GM12878 (cell line): ENCODE measurements at regions not wholly inside any gene's neighbourhood (a gene's known extent, or its start where the extent isn't known, plus 50 kb on each side); places are given as distances from the start of the nearest gene placed in this dataset.

ENCODE experiments used
- ATAC-seq: fragments of 200-7000 bp; cut with Tn5 transposase; 3 replicates; pipeline ENCODE4 v1.9.1; 2020; ENCODE audit warnings: mild to moderate bottlenecking, moderate library complexity
- BruUV-seq: library from RNA; stranded (reverse); fragments of 400-500 nt; replicated peaks from 2 replicates; lab custom pipeline; 2021; lab: Mats Ljungman, UMichigan
- CTCF ChIA-PET: fragments of 300-600 bp; sonication (Branson Sonifier 250); formaldehyde crosslinking; extraction: SDS; loops from one replicate; lab custom pipeline; 2021; ENCODE audit warnings: inconsistent platforms; lab: Yijun Ruan, JAX
- POLR2A ChIA-PET: fragments of 350-600 bp; formaldehyde crosslinking; extraction: SDS; loops from one replicate; lab custom pipeline; 2021; ENCODE audit warnings: inconsistent platforms; lab: Charles Lee
- RAD21 ChIA-PET: fragments of 300-600 bp; sonication (Branson Sonifier 250); formaldehyde crosslinking; loops from one replicate; lab custom pipeline; 2023; ENCODE audit warnings: antibody characterized with exemption; ENCODE audit not compliant: unreplicated experiment; lab: Charles Lee
- SMC1A ChIA-PET: fragments of 300-600 bp; sonication (Branson Sonifier 250); formaldehyde crosslinking; loops from one replicate; lab custom pipeline; 2023; ENCODE audit not compliant: unreplicated experiment, uncharacterized antibody; lab: Charles Lee
- DNase-seq: peaks from one replicate; pipeline ENCODE4 v3.0.0-alpha.2; 2011; ENCODE audit warnings: low read depth, low spot score
- FAIRE-seq: peaks from 3 replicates; lab custom pipeline; 2011; peaks lifted over from hg19 to GRCh38; lab: Jason Lieb, UNC
- H2AFZ ChIP-seq: 2 replicates; pipeline ENCODE4 v1.6.0; 2011; ENCODE audit warnings: low read depth, low read length, control low read depth; ENCODE audit not compliant: control insufficient read depth
- H3K27ac ChIP-seq: 2 replicates; pipeline ENCODE4 v1.5.1; 2011; ENCODE audit warnings: control low read depth; ENCODE audit not compliant: control insufficient read depth, insufficient read depth
- H3K27me3 ChIP-seq, 2 experiments: replicated peaks in 1 of 2; 2 replicates each; pipeline versions ENCODE4 v1.6.0 to v1.6.1; 2011; ENCODE audit warnings: low read length in 1 of 2; ENCODE audit not compliant: control insufficient read depth in 2 of 2, insufficient read depth in 2 of 2
- H3K36me3 ChIP-seq, 2 experiments: 2 replicates each; pipeline ENCODE4 v1.5.1; 2011; ENCODE audit warnings: low read length in 1 of 2; ENCODE audit not compliant: control insufficient read depth in 2 of 2, insufficient read depth in 2 of 2
- H3K4me1 ChIP-seq: 2 replicates; pipeline ENCODE4 v1.6.1; 2011; ENCODE audit warnings: mild to moderate bottlenecking, low read length, moderate library complexity, mixed read lengths; ENCODE audit not compliant: control insufficient read depth, insufficient read depth
- H3K4me2 ChIP-seq: 2 replicates; pipeline ENCODE4 v1.6.0; 2011; ENCODE audit warnings: control low read depth; ENCODE audit not compliant: control insufficient read depth, insufficient read depth
- H3K4me3 ChIP-seq: fragments of 200-600 bp; sonication (generic); 2 replicates; pipeline ENCODE4 v1.5.1; 2016
- H3K79me2 ChIP-seq: 2 replicates; pipeline ENCODE4 v1.6.0; 2011; ENCODE audit warnings: low read length; ENCODE audit not compliant: control insufficient read depth, insufficient read depth
- H3K9ac ChIP-seq: 2 replicates; pipeline ENCODE4 v1.8.0; 2011; ENCODE audit warnings: low read length, control low read depth, mixed read lengths; ENCODE audit not compliant: control insufficient read depth, insufficient read depth
- H3K9me3 ChIP-seq: replicated peaks from 3 replicates; pipeline ENCODE4 v1.5.1; 2011; ENCODE audit warnings: mild to moderate bottlenecking, low read length; ENCODE audit not compliant: control insufficient read depth, insufficient read depth
- H4K20me1 ChIP-seq: 2 replicates; pipeline ENCODE4 v1.6.0; 2011; ENCODE audit not compliant: control insufficient read depth, insufficient read depth
- E2F8 ChIP-seq: fragments of 450-650 bp; IDR thresholded peaks from 2 replicates; pipeline ENCODE4 v1.6.1; 2018; ENCODE audit warnings: mild to moderate bottlenecking, low read depth, moderate library complexity; ENCODE audit not compliant: partially characterized antibody
- ETV6 ChIP-seq, 2 experiments: fragments of 450-650 bp in 1 of 2; IDR thresholded peaks in 1 of 2; conservative IDR thresholded peaks in 1 of 2; 2 replicates each; pipeline ENCODE4 v1.6.1; 2014; ENCODE audit warnings: antibody characterized with exemption in 1 of 2, borderline replicate concordance in 1 of 2, low read depth in 1 of 2, mild to moderate bottlenecking in 1 of 2, moderate library complexity in 1 of 2
- HDAC6 ChIP-seq: fragments of 200-600 bp; sonication (generic); IDR thresholded peaks from one replicate; pipeline ENCODE4 v1.8.0; 2017; ENCODE audit warnings: antibody characterized with exemption; ENCODE audit not compliant: unreplicated experiment
- HSF1 ChIP-seq: fragments of 150-350 bp; IDR thresholded peaks from 2 replicates; pipeline ENCODE4 v1.6.1; 2014; ENCODE audit warnings: mild to moderate bottlenecking, low read depth, low read length
- JUNB ChIP-seq: IDR thresholded peaks from 2 replicates; pipeline ENCODE4 v1.6.1; 2016; ENCODE audit warnings: antibody characterized with exemption, mild to moderate bottlenecking
- MTA3 ChIP-seq: IDR thresholded peaks from 2 replicates; pipeline ENCODE4 v1.6.1; 2012; ENCODE audit warnings: low read length, inconsistent platforms, borderline replicate concordance
- NBN ChIP-seq: fragments of 450-650 bp; IDR thresholded peaks from 2 replicates; pipeline ENCODE4 v1.6.1; 2016
- RELA ChIP-seq: fragments of 450-650 bp; IDR thresholded peaks from 2 replicates; pipeline ENCODE4 v1.8.0; 2014; ENCODE audit warnings: borderline replicate concordance; ENCODE audit not compliant: partially characterized antibody
- SUZ12 ChIP-seq: fragments of 200-600 bp; sonication (generic); IDR thresholded peaks from one replicate; pipeline ENCODE4 v1.6.1; 2018; ENCODE audit warnings: antibody characterized with exemption, mild to moderate bottlenecking; ENCODE audit not compliant: unreplicated experiment
- TCF12 ChIP-seq: IDR thresholded peaks from 2 replicates; pipeline ENCODE4 v1.6.1; 2011; ENCODE audit warnings: low read depth, mild to moderate bottlenecking, low read length
- ZBTB40 ChIP-seq: fragments of 450-650 bp; IDR thresholded peaks from 2 replicates; pipeline ENCODE4 v1.6.1; 2016; ENCODE audit warnings: mild to moderate bottlenecking, moderate library complexity, borderline replicate concordance
- ZNF274 ChIP-seq: IDR thresholded peaks from one replicate; pipeline ENCODE4 v1.8.0; 2011; ENCODE audit not compliant: insufficient read length, insufficient read depth
- WGBS: methylation state at CpG from one replicate; pipeline ENCODE4 v1.1.6; 2016; ENCODE audit warnings: low lambda C conversion rate; ENCODE audit not compliant: insufficient replicate concordance, insufficient coverage; ENCODE audit errors: missing lambda C conversion rate; 5-methylcytosine and 5-hydroxymethylcytosine counted together
- in situ Hi-C: fragments of 300-500 bp; cut with MboI; formaldehyde crosslinking; loops from 9 replicates; pipeline ENCODE4 v1.14.3; 2018; ENCODE audit warnings: mixed read lengths
- intact Hi-C: fragments of 100-400 bp; cut with micrococcal nuclease; formaldehyde crosslinking; loops from one replicate; pipeline ENCODE4 v1.14.2; 2022; ENCODE audit not compliant: unreplicated experiment
- TF ChIP-seq, protein P1 (sequence below): IDR thresholded peaks from 2 replicates; pipeline ENCODE4 v1.6.1; 2011; ENCODE audit warnings: borderline replicate concordance, low read depth, mild to moderate bottlenecking, moderate library complexity, low read length; ENCODE audit not compliant: insufficient read depth, poor library complexity, severe bottlenecking

DNA sequence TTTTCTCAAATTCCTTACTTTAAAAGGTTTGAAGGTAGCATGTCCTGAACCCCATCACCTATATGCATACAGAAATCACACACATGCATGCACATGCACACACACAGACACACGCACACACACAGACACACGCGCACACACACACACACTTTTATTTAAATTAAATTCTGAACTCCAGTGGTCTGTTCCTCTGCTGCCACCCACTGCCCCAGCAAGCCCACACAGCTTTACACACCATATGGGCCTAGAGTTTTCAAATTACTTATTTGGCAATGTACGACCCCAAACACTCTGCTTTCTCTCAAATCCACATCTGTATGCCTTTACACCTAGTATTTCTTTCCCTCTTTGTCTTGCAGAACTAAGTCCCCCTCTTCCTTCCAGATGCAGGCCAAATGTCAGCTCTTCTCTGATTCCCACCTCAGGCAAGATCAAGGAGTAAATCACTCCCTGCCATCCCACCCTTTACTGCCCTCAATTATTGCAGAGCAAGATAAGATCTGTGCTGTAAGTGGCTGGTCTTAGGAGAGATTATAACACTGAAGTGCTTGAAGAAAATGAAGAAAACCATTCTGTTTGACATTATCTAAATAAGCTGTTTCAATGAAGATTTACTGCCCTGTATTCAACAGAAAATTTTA, 429.9 kb upstream of the CXADR start:
- intact Hi-C loops (no loop called here), in situ Hi-C loops (no loop called here)
- FAIRE-seq (no peak), ATAC-seq (no peak), DNase-seq (no peak)
- Histone ChIP-seq H3K9ac (no peak overlapping the region), H4K20me1 (no peaks in the 10 kb centered on the region), H3K79me2 (no peaks in the 10 kb centered on the region), H3K4me1 (no peaks in the 10 kb centered on the region), H3K4me3 (no peak overlapping the region), H3K27me3 (no peaks in the 10 kb centered on the region), H3K36me3 (no peaks in the 10 kb centered on the region), H2AFZ (no peak overlapping the region), H3K4me2 (no peak overlapping the region), H3K9me3 (no peaks in the 10 kb centered on the region; the same call in 2 of the 3 replicates), H3K27ac (no peak overlapping the region)
- BruUV-seq: no TSS peak
- SMC1A ChIA-PET: no interaction called here
- POLR2A ChIA-PET: no interaction called here
- RAD21 ChIA-PET: no interaction called here
- CTCF ChIA-PET: no interaction called here
- WGBS: 75% methylated on average over 4 of the region's 4 CpGs
- TF ChIP-seq TCF12: no peak
- TF ChIP-seq SUZ12: no peak
- no peak for TF ChIP-seq E2F8
- no peak for TF ChIP-seq JUNB
- TF ChIP-seq MTA3: no peak
- TF ChIP-seq RELA: no peak
- TF ChIP-seq ETV6 (conservative IDR thresholded peaks at IDR 0.05 in 1 of 2, IDR thresholded peaks at IDR 0.05 in 1 of 2; ENCODE audit: borderline replicate concordance in 1 of 2, low read depth in 1 of 2): no peak
- TF ChIP-seq HSF1: no peak
- no peak for TF ChIP-seq HDAC6
- TF ChIP-seq, protein P1, sequence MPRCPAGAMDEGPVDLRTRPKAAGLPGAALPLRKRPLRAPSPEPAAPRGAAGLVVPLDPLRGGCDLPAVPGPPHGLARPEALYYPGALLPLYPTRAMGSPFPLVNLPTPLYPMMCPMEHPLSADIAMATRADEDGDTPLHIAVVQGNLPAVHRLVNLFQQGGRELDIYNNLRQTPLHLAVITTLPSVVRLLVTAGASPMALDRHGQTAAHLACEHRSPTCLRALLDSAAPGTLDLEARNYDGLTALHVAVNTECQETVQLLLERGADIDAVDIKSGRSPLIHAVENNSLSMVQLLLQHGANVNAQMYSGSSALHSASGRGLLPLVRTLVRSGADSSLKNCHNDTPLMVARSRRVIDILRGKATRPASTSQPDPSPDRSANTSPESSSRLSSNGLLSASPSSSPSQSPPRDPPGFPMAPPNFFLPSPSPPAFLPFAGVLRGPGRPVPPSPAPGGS: no peak
- TF ChIP-seq NBN: no peak
- no peak for TF ChIP-seq ZBTB40
- TF ChIP-seq ZNF274: no peak
